Activated CD4-positive, CD25-positive, alpha-beta regulatory T cell (primary cell): ENCODE measurements at regions not wholly inside any gene's neighbourhood (a gene's known extent, or its start where the extent isn't known, plus 50 kb on each side); places are given as distances from the start of the nearest gene placed in this dataset.
"Not testable (repeated sequence)": the region's sequence is repeated elsewhere in the genome, so short reads cannot be mapped to it uniquely, and the experiment has no call there.

Experiments
- DNase-seq, 4 experiments: peaks; one replicate each; lab custom pipeline; 2025; lab: John Stamatoyannopoulos, UW

GRCh38 chr2:83142934-83143333 is 1316.1 kb downstream of the SUCLG1 start:
- DNase-seq = no peak

- DNase-seq = no peak
Observed at GRCh38 chr2:83115606-83116005, 1343.5 kb downstream of the SUCLG1 start.

- DNase-seq = no peak
Observed at GRCh38 chr2:83115155-83115554, 1343.9 kb downstream of the SUCLG1 start.

GRCh38 chr2:83113953-83114352 is 1345.1 kb downstream of the SUCLG1 start:
- no peak for DNase-seq

GRCh38 chr2:83112858-83113257 is 1346.2 kb downstream of the SUCLG1 start:
- DNase-seq = no peak

GRCh38 chr2:83109284-83109683 is 1349.8 kb downstream of the SUCLG1 start:
- DNase-seq = no peak

GRCh38 chr2:83106853-83107252 is 1352.2 kb downstream of the SUCLG1 start:
- DNase-seq = no peak

- DNase-seq = no peak
Observed at GRCh38 chr2:83104202-83104601, 1354.9 kb downstream of the SUCLG1 start.

GRCh38 chr2:83103613-83104012 is 1355.5 kb downstream of the SUCLG1 start:
- DNase-seq = no peak

GRCh38 chr2:83089051-83089450 is 1370.0 kb downstream of the SUCLG1 start:
- not testable (repeated sequence) for DNase-seq

GRCh38 chr2:83085869-83086268 is 1373.2 kb downstream of the SUCLG1 start:
- DNase-seq = no peak

GRCh38 chr2:83081826-83082690 is 1377.0 kb downstream of the SUCLG1 start:
- DNase-seq = no peak

GRCh38 chr2:83079007-83079406 is 1380.1 kb downstream of the SUCLG1 start:
- DNase-seq = no peak

- no peak for DNase-seq
Observed at GRCh38 chr2:83072767-83073166, 1386.3 kb downstream of the SUCLG1 start.

- no peak for DNase-seq
Observed at GRCh38 chr2:83071914-83072313, 1387.2 kb downstream of the SUCLG1 start.

- DNase-seq = no peak
Observed at GRCh38 chr2:83071352-83071751, 1387.7 kb downstream of the SUCLG1 start.

- DNase-seq = no peak
Observed at GRCh38 chr2:83069724-83070123, 1389.4 kb downstream of the SUCLG1 start.

GRCh38 chr2:83068714-83069113 is 1390.4 kb downstream of the SUCLG1 start:
- no peak for DNase-seq

- no peak for DNase-seq
Observed at GRCh38 chr2:83067947-83068346, 1391.1 kb downstream of the SUCLG1 start.

- no peak for DNase-seq
Observed at GRCh38 chr2:83063933-83064332, 1395.1 kb downstream of the SUCLG1 start.

GRCh38 chr2:83063511-83063910 is 1395.6 kb downstream of the SUCLG1 start:
- DNase-seq = no peak

GRCh38 chr2:83058683-83059082 is 1400.4 kb downstream of the SUCLG1 start:
- no peak for DNase-seq

- no peak for DNase-seq
Observed at GRCh38 chr2:83055376-83056010, 1403.6 kb downstream of the SUCLG1 start.
